Inflammatory macrophage treated with lipopolysaccharide for 1 hour (primary cell): ENCODE measurements at regions not wholly inside any gene's neighbourhood (a gene's known extent, or its start where the extent isn't known, plus 50 kb on each side); places are given as distances from the start of the nearest gene placed in this dataset.

Experiments used
- DNase-seq, 2 donors: peaks; one replicate each; pipeline ENCODE4 v3.0.0-alpha.2; 2020 to 2022

GRCh38 chr2:14684516-14684915 lies 52.0 kb downstream of the LRATD1 start:
- DNase-seq: no peak

GRCh38 chr2:14690926-14691325 lies 58.4 kb downstream of the LRATD1 start:
- DNase-seq: no peak

- DNase-seq: no peak
These were observed 61.4 kb downstream of the LRATD1 start for GRCh38 chr2:14693874-14694273.

- DNase-seq: no peak
These were observed 68.2 kb downstream of the LRATD1 start for GRCh38 chr2:14700753-14701152.

- DNase-seq: no peak
These were observed 69.7 kb downstream of the LRATD1 start for GRCh38 chr2:14702258-14702657.

GRCh38 chr2:14706201-14706600 lies 73.7 kb downstream of the LRATD1 start:
- DNase-seq: no peak

GRCh38 chr2:14712111-14712510 lies 79.6 kb downstream of the LRATD1 start:
- DNase-seq: no peak

- no peak for DNase-seq
These were observed 80.7 kb downstream of the LRATD1 start for GRCh38 chr2:14713248-14713647.

GRCh38 chr2:14715600-14715999 lies 83.1 kb downstream of the LRATD1 start:
- no peak for DNase-seq

GRCh38 chr2:14716319-14716718 lies 83.8 kb downstream of the LRATD1 start:
- no peak for DNase-seq

GRCh38 chr2:14717131-14717530 lies 84.6 kb downstream of the LRATD1 start:
- no peak for DNase-seq

GRCh38 chr2:14720319-14720718 lies 87.8 kb downstream of the LRATD1 start:
- no peak for DNase-seq

- no peak for DNase-seq
These were observed 88.2 kb downstream of the LRATD1 start for GRCh38 chr2:14720739-14721138.

GRCh38 chr2:14722904-14723570 lies 90.5 kb downstream of the LRATD1 start:
- no peak for DNase-seq

GRCh38 chr2:14723684-14724083 lies 91.2 kb downstream of the LRATD1 start:
- DNase-seq: no peak

GRCh38 chr2:14735696-14736095 lies 103.2 kb downstream of the LRATD1 start:
- no peak for DNase-seq

GRCh38 chr2:14737201-14737600 lies 104.7 kb downstream of the LRATD1 start:
- DNase-seq: no peak

GRCh38 chr2:14743861-14744260 lies 111.3 kb downstream of the LRATD1 start:
- DNase-seq: no peak

- no peak for DNase-seq
These were observed 113.0 kb downstream of the LRATD1 start for GRCh38 chr2:14745288-14746076.

- DNase-seq: no peak
These were observed 113.6 kb downstream of the LRATD1 start for GRCh38 chr2:14746133-14746532.

GRCh38 chr2:14747447-14747846 lies 114.9 kb downstream of the LRATD1 start:
- DNase-seq: no peak

- no peak for DNase-seq
These were observed 117.4 kb downstream of the LRATD1 start for GRCh38 chr2:14749884-14750283.

- DNase-seq: no peak
These were observed 117.9 kb downstream of the LRATD1 start for GRCh38 chr2:14750433-14750832.

GRCh38 chr2:14751581-14751980 lies 119.1 kb downstream of the LRATD1 start:
- DNase-seq: no peak

- DNase-seq: no peak
These were observed 119.8 kb downstream of the LRATD1 start for GRCh38 chr2:14752295-14752694.
